Osteoblast (primary cell): ENCODE measurements at regions not wholly inside any gene's neighbourhood (a gene's known extent, or its start where the extent isn't known, plus 50 kb on each side); places are given as distances from the start of the nearest gene placed in this dataset.
A peak's percentile ranks its signal among the peaks of the same experiment; 100 is the strongest.
"Not testable (repeated sequence)": the region's sequence is repeated elsewhere in the genome, so short reads cannot be mapped to it uniquely, and the experiment has no call there.

Experiments
- DNase-seq: peaks from one replicate; pipeline ENCODE4 v3.0.0; 2011; ENCODE audit warnings: low spot score, mixed read lengths; ENCODE audit not compliant: insufficient read length; ENCODE audit errors: missing footprints
- H2AFZ ChIP-seq: 2 replicates; pipeline ENCODE4 v1.6.0; 2011; ENCODE audit warnings: mild to moderate bottlenecking, low read length
- H3K27ac ChIP-seq: 2 replicates; pipeline ENCODE4 v1.5.1; 2011; ENCODE audit warnings: mild to moderate bottlenecking, low read depth, low read length, moderate library complexity
- H3K27me3 ChIP-seq: 2 replicates; pipeline ENCODE4 v1.6.0; 2012; ENCODE audit warnings: mild to moderate bottlenecking, control low read depth, inconsistent platforms, low read length, moderate library complexity; ENCODE audit not compliant: insufficient read depth
- H3K36me3 ChIP-seq: 2 replicates; pipeline ENCODE4 v1.5.1; 2011; ENCODE audit warnings: mild to moderate bottlenecking, low read length, control low read depth, moderate library complexity; ENCODE audit not compliant: insufficient read depth
- H3K4me1 ChIP-seq: 2 replicates; pipeline ENCODE4 v1.5.1; 2011; ENCODE audit warnings: mild to moderate bottlenecking, low read length, control low read depth, moderate library complexity; ENCODE audit not compliant: insufficient read depth
- H3K4me2 ChIP-seq: 2 replicates; pipeline ENCODE4 v1.6.0; 2011; ENCODE audit warnings: mild to moderate bottlenecking, low read length; ENCODE audit not compliant: insufficient read depth
- H3K4me3 ChIP-seq: fragments of 200-600 bp; sonication (generic); 3 replicates; pipeline ENCODE4 v1.5.1; 2012; ENCODE audit warnings: mild to moderate bottlenecking, low read length, inconsistent platforms; ENCODE audit not compliant: insufficient read depth
- H3K79me2 ChIP-seq: 2 replicates; pipeline ENCODE4 v1.6.0; 2012; ENCODE audit warnings: mild to moderate bottlenecking, low read length, control low read depth, inconsistent platforms; ENCODE audit not compliant: insufficient read depth
- H3K9me3 ChIP-seq: 2 replicates; pipeline ENCODE4 v1.5.1; 2011; ENCODE audit warnings: low read depth, low read length, control low read depth
- H4K20me1 ChIP-seq: 2 replicates; pipeline ENCODE4 v1.6.0; 2012; ENCODE audit warnings: mild to moderate bottlenecking, low read length, control low read depth; ENCODE audit not compliant: insufficient read depth
- CTCF ChIP-seq: IDR thresholded peaks from 2 replicates; pipeline ENCODE4 v1.5.1; 2011; ENCODE audit warnings: mild to moderate bottlenecking, low read depth, low read length, moderate library complexity; ENCODE audit errors: extremely low read depth

DNA sequence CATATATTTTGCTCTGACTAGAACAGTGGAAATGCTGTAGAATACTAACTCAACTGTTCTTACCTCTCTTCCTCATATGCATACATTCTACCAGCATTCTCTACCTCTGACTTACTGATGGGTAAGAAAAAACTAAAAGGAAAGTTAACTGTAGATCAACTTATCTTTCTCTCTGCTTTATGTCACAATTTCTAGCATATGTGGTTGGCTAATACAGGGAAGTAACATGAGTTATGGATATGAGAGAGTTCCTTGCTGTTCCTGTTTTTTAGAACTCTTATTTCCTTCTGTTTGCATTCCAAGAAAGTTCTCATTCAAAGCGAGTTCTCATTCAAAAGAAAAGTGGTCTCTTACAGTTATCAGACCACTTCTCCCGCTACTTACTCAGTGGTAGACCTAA, 226.8 kb upstream of the SGK1 start:
- Histone ChIP-seq H3K4me3 (no peak overlapping the region), H2AFZ (no peak overlapping the region), H3K36me3 (no peaks in the 10 kb centered on the region), H3K4me1 (peaks cover 1% of the 10 kb centered on the region), H3K27ac (no peak overlapping the region), H3K4me2 (no peak overlapping the region), H3K27me3 (no peaks in the 10 kb centered on the region), H3K79me2 (no peaks in the 10 kb centered on the region), H4K20me1 (no peaks in the 10 kb centered on the region), H3K9me3 (no peaks in the 10 kb centered on the region)
- no peak for TF ChIP-seq CTCF
- no peak for DNase-seq

DNA sequence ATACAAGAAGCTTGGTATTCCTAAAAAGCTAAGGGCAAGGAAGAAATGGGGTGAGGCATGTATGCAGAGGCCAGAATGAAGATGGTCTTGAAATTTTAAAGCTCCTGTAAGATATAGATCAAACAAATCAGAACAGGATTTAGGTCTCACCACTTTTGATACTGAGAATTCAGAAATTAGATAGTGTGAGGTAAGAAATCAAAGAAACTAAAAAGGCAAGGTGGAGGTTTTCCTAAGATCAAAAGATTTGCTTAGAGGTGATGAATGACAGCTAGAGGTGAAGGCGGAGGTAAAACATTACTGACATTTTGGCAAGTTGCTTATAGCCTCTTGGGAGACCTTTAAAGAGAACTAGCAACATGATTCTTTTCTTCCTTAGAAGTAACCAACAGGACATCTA, 225.2 kb upstream of the SGK1 start:
- no peak overlapping the region for H3K27ac ChIP-seq
- H3K4me1 ChIP-seq = no peaks in the 10 kb centered on the region
- no peaks in the 10 kb centered on the region for H3K36me3 ChIP-seq
- H2AFZ ChIP-seq = no peak overlapping the region
- TF ChIP-seq CTCF = no peak
- H3K27me3 ChIP-seq = no peaks in the 10 kb centered on the region
- H3K9me3 ChIP-seq = no peaks in the 10 kb centered on the region
- no peak overlapping the region for H3K4me2 ChIP-seq
- DNase-seq = no peak
- H4K20me1 ChIP-seq = no peaks in the 10 kb centered on the region
- no peaks in the 10 kb centered on the region for H3K79me2 ChIP-seq
- no peak overlapping the region for H3K4me3 ChIP-seq

GRCh38 chr6:134541001-134541400, 223.1 kb upstream of the SGK1 start:
- no peak overlapping the region for H3K4me2 ChIP-seq
- H3K9me3 ChIP-seq = no peaks in the 10 kb centered on the region
- peaks cover 12% of the 10 kb centered on the region for H3K4me1 ChIP-seq
- H2AFZ ChIP-seq = no peak overlapping the region
- no peak overlapping the region for H3K4me3 ChIP-seq
- DNase-seq = no peak
- H3K27ac ChIP-seq = no peak overlapping the region
- no peak for TF ChIP-seq CTCF
- no peaks in the 10 kb centered on the region for H4K20me1 ChIP-seq
- no peaks in the 10 kb centered on the region for H3K27me3 ChIP-seq
- no peaks in the 10 kb centered on the region for H3K79me2 ChIP-seq
- no peaks in the 10 kb centered on the region for H3K36me3 ChIP-seq

- no peaks in the 10 kb centered on the region for H3K9me3 ChIP-seq
- DNase-seq = no peak
- no peaks in the 10 kb centered on the region for H3K36me3 ChIP-seq
- H4K20me1 ChIP-seq = no peaks in the 10 kb centered on the region
- no peaks in the 10 kb centered on the region for H3K79me2 ChIP-seq
- no peak overlapping the region for H3K4me3 ChIP-seq
- H2AFZ ChIP-seq = no peak overlapping the region
- no peaks in the 10 kb centered on the region for H3K27me3 ChIP-seq
- no peak overlapping the region for H3K27ac ChIP-seq
- H3K4me2 ChIP-seq = no peak overlapping the region
- TF ChIP-seq CTCF = no peak
- H3K4me1 ChIP-seq = peaks cover 12% of the 10 kb centered on the region
Measured at GRCh38 chr6:134539865-134540323, 222.0 kb upstream of the SGK1 start.

GRCh38 chr6:134537765-134538164, 219.9 kb upstream of the SGK1 start:
- not testable (repeated sequence) for H3K4me2 ChIP-seq, H3K36me3 ChIP-seq, H3K9me3 ChIP-seq, H3K4me3 ChIP-seq, H3K79me2 ChIP-seq, H4K20me1 ChIP-seq, H3K27me3 ChIP-seq, DNase-seq, H2AFZ ChIP-seq
- Histone ChIP-seq H3K4me1 (peaks cover 15% of the 10 kb centered on the region), H3K27ac (peak overlapping the region; percentile 86)
